ENCODE measurements at regions not wholly inside any gene's neighbourhood (a gene's known extent, or its start where the extent isn't known, plus 50 kb on each side); places are given as distances from the start of the nearest gene placed in this dataset.

- no peak for DNase-seq (ENCODE audit: insufficient read length, low spot score)
- FAIRE-seq = no peak
These were observed 155.6 kb downstream of the BTC start for GRCh38 chr4:74638689-74639088.

- DNase-seq (ENCODE audit: insufficient read length, low spot score) = no peak
- FAIRE-seq = no peak
These were observed 154.0 kb downstream of the BTC start for GRCh38 chr4:74640111-74640903.

- FAIRE-seq (no peak), DNase-seq (ENCODE audit: insufficient read length, low spot score) (no peak)
These were observed 152.3 kb downstream of the BTC start for GRCh38 chr4:74642006-74642405.

- DNase-seq (ENCODE audit: insufficient read length, low spot score) (no peak), FAIRE-seq (no peak)
These were observed 145.1 kb downstream of the BTC start for GRCh38 chr4:74649193-74649592.

- DNase-seq (ENCODE audit: insufficient read length, low spot score) (no peak), FAIRE-seq (no peak)
These were observed 143.1 kb downstream of the BTC start for GRCh38 chr4:74651198-74651597.

GRCh38 chr4:74653331-74654229, 140.7 kb downstream of the BTC start:
- no peak for DNase-seq (ENCODE audit: insufficient read length, low spot score)
- no peak for FAIRE-seq

- no peak for FAIRE-seq
- no peak for DNase-seq (ENCODE audit: insufficient read length, low spot score)
These were observed 140.1 kb downstream of the BTC start for GRCh38 chr4:74654230-74654681.

- no peak for FAIRE-seq
- no peak for DNase-seq (ENCODE audit: insufficient read length, low spot score)
These were observed 137.7 kb downstream of the BTC start for GRCh38 chr4:74656596-74656995.

GRCh38 chr4:74658116-74658515, 136.2 kb downstream of the BTC start:
- DNase-seq (ENCODE audit: insufficient read length, low spot score) = no peak
- FAIRE-seq = no peak

- no peak for DNase-seq (ENCODE audit: insufficient read length, low spot score)
- FAIRE-seq = no peak
These were observed 134.5 kb downstream of the BTC start for GRCh38 chr4:74659576-74660411.

GRCh38 chr4:74660866-74661265, 133.5 kb downstream of the BTC start:
- FAIRE-seq (no peak), DNase-seq (ENCODE audit: insufficient read length, low spot score) (no peak)

- no peak for DNase-seq (ENCODE audit: insufficient read length, low spot score)
- no peak for FAIRE-seq
These were observed 132.7 kb downstream of the BTC start for GRCh38 chr4:74661427-74662201.

- FAIRE-seq (no peak), DNase-seq (ENCODE audit: insufficient read length, low spot score) (no peak)
These were observed 130.7 kb downstream of the BTC start for GRCh38 chr4:74663631-74664030.

GRCh38 chr4:74665346-74665745, 129.0 kb downstream of the BTC start:
- FAIRE-seq = no peak
- DNase-seq (ENCODE audit: insufficient read length, low spot score) = no peak

- DNase-seq (ENCODE audit: insufficient read length, low spot score) = no peak
- FAIRE-seq = no peak
These were observed 128.4 kb downstream of the BTC start for GRCh38 chr4:74665876-74666275.

GRCh38 chr4:74667438-74667837, 126.9 kb downstream of the BTC start:
- DNase-seq (ENCODE audit: insufficient read length, low spot score) (no peak), FAIRE-seq (no peak)

GRCh38 chr4:74667944-74668343, 126.4 kb downstream of the BTC start:
- DNase-seq (ENCODE audit: insufficient read length, low spot score) (no peak), FAIRE-seq (no peak)

GRCh38 chr4:74669702-74670101, 124.6 kb downstream of the BTC start:
- DNase-seq (ENCODE audit: insufficient read length, low spot score) = no peak
- FAIRE-seq = no peak

- no peak for DNase-seq (ENCODE audit: insufficient read length, low spot score)
- FAIRE-seq = no peak
These were observed 123.7 kb downstream of the BTC start for GRCh38 chr4:74670583-74670982.

GRCh38 chr4:74671080-74671698, 123.1 kb downstream of the BTC start:
- FAIRE-seq (peak; percentile 54), DNase-seq (ENCODE audit: insufficient read length, low spot score) (peak; percentile 1)
